ENCODE measurements at regions not wholly inside any gene's neighbourhood (a gene's known extent, or its start where the extent isn't known, plus 50 kb on each side); places are given as distances from the start of the nearest gene placed in this dataset.

GRCh38 chr5:89694026-89694550 lies 715.5 kb downstream of the CETN3 start:
- TF ChIP-seq POLR2A (IDR thresholded peaks at IDR 0.05; ENCODE audit: low read depth, low read length), result no peak
- TF ChIP-seq POLR2AphosphoS5 (IDR thresholded peaks at IDR 0.05; ENCODE audit: low read depth, low read length), result no peak

Data from GM12892 (cell line).